ENCODE measurements at regions not wholly inside any gene's neighbourhood (a gene's known extent, or its start where the extent isn't known, plus 50 kb on each side); places are given as distances from the start of the nearest gene placed in this dataset.

GRCh38 chr3:103923907-103924306 lies 1442.8 kb upstream of the ALCAM start:
- Histone ChIP-seq H2AFZ (ENCODE audit: low read length) (no peak overlapping the region), H3K9me3 (replicated peaks in 1 of 2; ENCODE audit: control insufficient read depth in 2 of 2, insufficient read depth in 1 of 2, low read depth in 1 of 2, low read length in 2 of 2) (no peaks in the 10 kb centered on the region), H3K79me1 (ENCODE audit: low read depth, low read length) (no peaks in the 10 kb centered on the region), H3K4ac (ENCODE audit: low read length) (no peak overlapping the region), H3K23ac (ENCODE audit: low read depth, low read length, poor library complexity) (no peak overlapping the region), H3K4me2 (ENCODE audit: insufficient read depth, low read length, poor library complexity, severe bottlenecking) (no peak overlapping the region), H3K27ac (replicated peaks; ENCODE audit: low read length) (no peak overlapping the region), H2BK15ac (ENCODE audit: low read length) (no peak overlapping the region), H2AK5ac (ENCODE audit: low read depth, low read length) (no peak overlapping the region), H2BK120ac (ENCODE audit: low read depth, low read length) (no peak overlapping the region), H3K4me1 (ENCODE audit: control insufficient read depth in 2 of 2, insufficient read depth in 1 of 2, low read depth in 1 of 2, low read length in 2 of 2) (no peaks in the 10 kb centered on the region), H3K9ac (ENCODE audit: low read depth, low read length, poor library complexity) (no peak overlapping the region), H4K8ac (ENCODE audit: low read depth, low read length) (no peak overlapping the region), H3K36me3 (replicated peaks in 1 of 2; ENCODE audit: control insufficient read depth in 2 of 2, insufficient read depth in 2 of 2, low read length in 2 of 2) (no peaks in the 10 kb centered on the region), H3K4me3 (ENCODE audit: low read length in 2 of 2) (no peak overlapping the region), H3K18ac (ENCODE audit: low read length) (no peak overlapping the region), H2BK5ac (ENCODE audit: low read length) (no peak overlapping the region), H3K14ac (ENCODE audit: low read length) (no peak overlapping the region), H2BK12ac (ENCODE audit: low read length) (no peak overlapping the region), H3K27me3 (ENCODE audit: control insufficient read depth in 3 of 3, insufficient read depth in 3 of 3, low read depth in 1 of 3, low read length in 3 of 3) (no peaks in the 10 kb centered on the region), H4K91ac (ENCODE audit: low read depth, low read length, poor library complexity) (no peak overlapping the region)
- DNase-seq (ENCODE audit: low spot score), result no peak

- Histone ChIP-seq H2BK120ac (ENCODE audit: low read depth, low read length) (no peak overlapping the region), H4K91ac (ENCODE audit: low read depth, low read length, poor library complexity) (no peak overlapping the region), H3K4me1 (ENCODE audit: control insufficient read depth in 2 of 2, insufficient read depth in 1 of 2, low read depth in 1 of 2, low read length in 2 of 2) (no peaks in the 10 kb centered on the region), H2BK5ac (ENCODE audit: low read length) (no peak overlapping the region), H2BK15ac (ENCODE audit: low read length) (no peak overlapping the region), H3K9ac (ENCODE audit: low read depth, low read length, poor library complexity) (no peak overlapping the region), H3K4ac (ENCODE audit: low read length) (no peak overlapping the region), H2AFZ (ENCODE audit: low read length) (no peak overlapping the region), H3K27ac (replicated peaks; ENCODE audit: low read length) (no peak overlapping the region), H3K79me1 (ENCODE audit: low read depth, low read length) (no peaks in the 10 kb centered on the region), H3K4me2 (ENCODE audit: insufficient read depth, low read length, poor library complexity, severe bottlenecking) (no peak overlapping the region), H2AK5ac (ENCODE audit: low read depth, low read length) (no peak overlapping the region), H2BK12ac (ENCODE audit: low read length) (no peak overlapping the region), H3K27me3 (ENCODE audit: control insufficient read depth in 3 of 3, insufficient read depth in 3 of 3, low read depth in 1 of 3, low read length in 3 of 3) (no peaks in the 10 kb centered on the region), H3K4me3 (ENCODE audit: low read length in 2 of 2) (no peak overlapping the region), H3K23ac (ENCODE audit: low read depth, low read length, poor library complexity) (no peak overlapping the region), H3K18ac (ENCODE audit: low read length) (no peak overlapping the region), H3K9me3 (replicated peaks in 1 of 2; ENCODE audit: control insufficient read depth in 2 of 2, insufficient read depth in 1 of 2, low read depth in 1 of 2, low read length in 2 of 2) (no peaks in the 10 kb centered on the region), H3K36me3 (replicated peaks in 1 of 2; ENCODE audit: control insufficient read depth in 2 of 2, insufficient read depth in 2 of 2, low read length in 2 of 2) (no peaks in the 10 kb centered on the region), H3K14ac (ENCODE audit: low read length) (no peak overlapping the region), H4K8ac (ENCODE audit: low read depth, low read length) (no peak overlapping the region)
- no peak for DNase-seq (ENCODE audit: low spot score)
- no CpG with 5 or more reads among the region's 1 CpG for WGBS, 2 donors (ENCODE audit: extremely low coverage in 2 of 2, insufficient read length in 2 of 2, insufficient replicate concordance in 1 of 2)
Observed at GRCh38 chr3:103924544-103924943, 1442.2 kb upstream of the ALCAM start.

- H3K9me3 ChIP-seq (replicated peaks in 1 of 2; ENCODE audit: control insufficient read depth in 2 of 2, insufficient read depth in 1 of 2, low read depth in 1 of 2, low read length in 2 of 2), result no peaks in the 10 kb centered on the region
- no peak overlapping the region for H2BK12ac ChIP-seq (ENCODE audit: low read length)
- H3K79me1 ChIP-seq (ENCODE audit: low read depth, low read length), result no peaks in the 10 kb centered on the region
- H3K27me3 ChIP-seq (ENCODE audit: control insufficient read depth in 3 of 3, insufficient read depth in 3 of 3, low read depth in 1 of 3, low read length in 3 of 3), result no peaks in the 10 kb centered on the region
- no CpG with 5 or more reads among the region's 12 CpGs for WGBS, 2 donors (ENCODE audit: extremely low coverage in 2 of 2, insufficient read length in 2 of 2, insufficient replicate concordance in 1 of 2)
- no peak overlapping the region for H3K14ac ChIP-seq (ENCODE audit: low read length)
- no peak overlapping the region for H2AFZ ChIP-seq (ENCODE audit: low read length)
- no peak overlapping the region for H3K18ac ChIP-seq (ENCODE audit: low read length)
- H3K9ac ChIP-seq (ENCODE audit: low read depth, low read length, poor library complexity), result no peak overlapping the region
- no peak for DNase-seq (ENCODE audit: low spot score)
- H4K8ac ChIP-seq (ENCODE audit: low read depth, low read length), result peak overlapping the region; percentile 52
- H3K27ac ChIP-seq (replicated peaks; ENCODE audit: low read length), result no peak overlapping the region
- no peak overlapping the region for H3K4me2 ChIP-seq (ENCODE audit: insufficient read depth, low read length, poor library complexity, severe bottlenecking)
- H2BK120ac ChIP-seq (ENCODE audit: low read depth, low read length), result no peak overlapping the region
- H2BK15ac ChIP-seq (ENCODE audit: low read length), result no peak overlapping the region
- no peak overlapping the region for H3K4me3 ChIP-seq (ENCODE audit: low read length in 2 of 2)
- H4K91ac ChIP-seq (ENCODE audit: low read depth, low read length, poor library complexity), result no peak overlapping the region
- H3K4ac ChIP-seq (ENCODE audit: low read length), result no peak overlapping the region
- H2AK5ac ChIP-seq (ENCODE audit: low read depth, low read length), result no peak overlapping the region
- H3K36me3 ChIP-seq (replicated peaks in 1 of 2; ENCODE audit: control insufficient read depth in 2 of 2, insufficient read depth in 2 of 2, low read length in 2 of 2), result no peaks in the 10 kb centered on the region
- no peak overlapping the region for H3K23ac ChIP-seq (ENCODE audit: low read depth, low read length, poor library complexity)
- H3K4me1 ChIP-seq (ENCODE audit: control insufficient read depth in 2 of 2, insufficient read depth in 1 of 2, low read depth in 1 of 2, low read length in 2 of 2), result no peaks in the 10 kb centered on the region
- H2BK5ac ChIP-seq (ENCODE audit: low read length), result no peak overlapping the region
Observed at GRCh38 chr3:103926936-103927335, 1439.8 kb upstream of the ALCAM start.

- no peak overlapping the region for H4K8ac ChIP-seq (ENCODE audit: low read depth, low read length)
- no CpG with 5 or more reads among the region's 1 CpG for WGBS, 2 donors (ENCODE audit: extremely low coverage in 2 of 2, insufficient read length in 2 of 2, insufficient replicate concordance in 1 of 2)
Observed at GRCh38 chr3:103927896-103928295, 1438.8 kb upstream of the ALCAM start.

More at GRCh38 chr3:103927896-103928295, 1438.8 kb upstream of the ALCAM start:
- no peak for DNase-seq (ENCODE audit: low spot score)
- no peak overlapping the region for H2BK15ac ChIP-seq (ENCODE audit: low read length)
- H4K91ac ChIP-seq (ENCODE audit: low read depth, low read length, poor library complexity), result no peak overlapping the region
- no peak overlapping the region for H3K18ac ChIP-seq (ENCODE audit: low read length)
- H3K9me3 ChIP-seq (replicated peaks in 1 of 2; ENCODE audit: control insufficient read depth in 2 of 2, insufficient read depth in 1 of 2, low read depth in 1 of 2, low read length in 2 of 2), result no peaks in the 10 kb centered on the region
- H3K27ac ChIP-seq (replicated peaks; ENCODE audit: low read length), result no peak overlapping the region
- H3K9ac ChIP-seq (ENCODE audit: low read depth, low read length, poor library complexity), result no peak overlapping the region
- no peak overlapping the region for H2BK12ac ChIP-seq (ENCODE audit: low read length)
- H2BK120ac ChIP-seq (ENCODE audit: low read depth, low read length), result no peak overlapping the region
- H2AFZ ChIP-seq (ENCODE audit: low read length), result no peak overlapping the region
- H2AK5ac ChIP-seq (ENCODE audit: low read depth, low read length), result no peak overlapping the region
- no peak overlapping the region for H3K4me3 ChIP-seq (ENCODE audit: low read length in 2 of 2)
- no peak overlapping the region for H2BK5ac ChIP-seq (ENCODE audit: low read length)
- H3K36me3 ChIP-seq (replicated peaks in 1 of 2; ENCODE audit: control insufficient read depth in 2 of 2, insufficient read depth in 2 of 2, low read length in 2 of 2), result no peaks in the 10 kb centered on the region
- no peaks in the 10 kb centered on the region for H3K27me3 ChIP-seq (ENCODE audit: control insufficient read depth in 3 of 3, insufficient read depth in 3 of 3, low read depth in 1 of 3, low read length in 3 of 3)
- no peaks in the 10 kb centered on the region for H3K4me1 ChIP-seq (ENCODE audit: control insufficient read depth in 2 of 2, insufficient read depth in 1 of 2, low read depth in 1 of 2, low read length in 2 of 2)
- H3K4me2 ChIP-seq (ENCODE audit: insufficient read depth, low read length, poor library complexity, severe bottlenecking), result no peak overlapping the region
- no peak overlapping the region for H3K23ac ChIP-seq (ENCODE audit: low read depth, low read length, poor library complexity)
- no peak overlapping the region for H3K4ac ChIP-seq (ENCODE audit: low read length)
- no peak overlapping the region for H3K14ac ChIP-seq (ENCODE audit: low read length)
- no peaks in the 10 kb centered on the region for H3K79me1 ChIP-seq (ENCODE audit: low read depth, low read length)
